GM23248 (cell line): ENCODE measurements at regions not wholly inside any gene's neighbourhood (a gene's known extent, or its start where the extent isn't known, plus 50 kb on each side); places are given as distances from the start of the nearest gene placed in this dataset.
A peak's percentile ranks its signal among the peaks of the same experiment; 100 is the strongest.

Experiments used
- DNase-seq: peaks from one replicate; pipeline ENCODE4 v3.0.0-alpha.2; 2015
- H2AFZ ChIP-seq: fragments of 200-600 bp; sonication (generic); 2 replicates; pipeline ENCODE4 v1.6.1; 2016; ENCODE audit warnings: antibody characterized with exemption
- H3F3A ChIP-seq: fragments of 200-600 bp; sonication (generic); 2 replicates; pipeline ENCODE4 v1.6.1; 2016; ENCODE audit warnings: mild to moderate bottlenecking, antibody characterized with exemption, mixed run types; ENCODE audit not compliant: insufficient read depth
- H3K27ac ChIP-seq: fragments of 200-600 bp; sonication (generic); 2 replicates; pipeline ENCODE4 v1.5.1; 2016; ENCODE audit warnings: mild to moderate bottlenecking
- H3K27me3 ChIP-seq: fragments of 200-600 bp; sonication (generic); replicated peaks from 2 replicates; pipeline ENCODE4 v1.6.1; 2016; ENCODE audit warnings: mild to moderate bottlenecking; ENCODE audit not compliant: insufficient read depth
- H3K36me3 ChIP-seq: fragments of 200-600 bp; sonication (generic); 2 replicates; pipeline ENCODE4 v1.6.1; 2016; ENCODE audit warnings: low read depth, mild to moderate bottlenecking
- H3K4me1 ChIP-seq: fragments of 200-600 bp; sonication (generic); 2 replicates; pipeline ENCODE4 v1.6.1; 2016; ENCODE audit warnings: mild to moderate bottlenecking; ENCODE audit not compliant: insufficient read depth
- H3K4me2 ChIP-seq: fragments of 200-600 bp; sonication (generic); one replicate; pipeline ENCODE4 v1.6.1; 2016; ENCODE audit warnings: mild to moderate bottlenecking; ENCODE audit not compliant: unreplicated experiment
- H3K4me3 ChIP-seq: fragments of 200-600 bp; sonication (generic); 2 replicates; pipeline ENCODE4 v1.5.1; 2016; ENCODE audit warnings: mild to moderate bottlenecking
- H3K79me2 ChIP-seq: fragments of 200-600 bp; sonication (generic); 2 replicates; pipeline ENCODE4 v1.6.1; 2016; ENCODE audit warnings: mild to moderate bottlenecking; ENCODE audit not compliant: insufficient read depth
- H3K9ac ChIP-seq: fragments of 200-600 bp; sonication (generic); 2 replicates; pipeline ENCODE4 v1.6.1; 2016; ENCODE audit warnings: mild to moderate bottlenecking
- H3K9me2 ChIP-seq: fragments of 200-600 bp; sonication (generic); 2 replicates; pipeline ENCODE4 v1.6.1; 2016; ENCODE audit warnings: mixed run types, mild to moderate bottlenecking, moderate library complexity; ENCODE audit not compliant: insufficient read depth
- H3K9me3 ChIP-seq: fragments of 200-600 bp; sonication (generic); one replicate; pipeline ENCODE4 v1.6.1; 2017; ENCODE audit warnings: low read depth
- H4K20me1 ChIP-seq: fragments of 200-600 bp; sonication (generic); 2 replicates; pipeline ENCODE4 v1.6.0; 2016; ENCODE audit not compliant: insufficient read depth
- EZH2 ChIP-seq: fragments of 200-600 bp; sonication (generic); IDR thresholded peaks from 2 replicates; pipeline ENCODE4 v1.6.1; 2018; ENCODE audit warnings: antibody characterized with exemption, mild to moderate bottlenecking; ENCODE audit not compliant: insufficient read depth, poor library complexity, severe bottlenecking
- EZH2phosphoT487 ChIP-seq: fragments of 200-600 bp; sonication (generic); IDR thresholded peaks from 2 replicates; pipeline ENCODE4 v1.6.1; 2018; ENCODE audit warnings: antibody characterized with exemption, moderate library complexity, mild to moderate bottlenecking, low read depth; ENCODE audit not compliant: insufficient read depth
- WGBS, 2 experiments: methylation state at CpG; one replicate each; pipeline ENCODE4 v1.1.6; 2015 to 2017; ENCODE audit warnings: low lambda C conversion rate in 2 of 2, low coverage in 1 of 2; ENCODE audit errors: missing lambda C conversion rate in 2 of 2; 5-methylcytosine and 5-hydroxymethylcytosine counted together
- in situ Hi-C: fragments of 300-500 bp; cut with MboI; formaldehyde crosslinking; loops from 2 replicates; pipeline ENCODE4 v1.15.0; 2020

GRCh38 chr2:142603759-142604158 is 273.7 kb upstream of the KYNU start:
- no peaks in the 10 kb centered on the region for H3K9me3 ChIP-seq
- H3K9ac ChIP-seq: no peak overlapping the region
- TF ChIP-seq EZH2phosphoT487: no peak
- TF ChIP-seq EZH2: no peak
- no peaks in the 10 kb centered on the region for H4K20me1 ChIP-seq
- no peaks in the 10 kb centered on the region for H3K4me1 ChIP-seq
- H3K27me3 ChIP-seq: no peaks in the 10 kb centered on the region
- H3K79me2 ChIP-seq: no peaks in the 10 kb centered on the region
- DNase-seq: peak; percentile 3
- H3F3A ChIP-seq: no peaks in the 10 kb centered on the region
- no peaks in the 10 kb centered on the region for H3K36me3 ChIP-seq
- H3K4me2 ChIP-seq: no peak overlapping the region
- in situ Hi-C loops: no loop called here
- H3K4me3 ChIP-seq: no peak overlapping the region
- H3K9me2 ChIP-seq: no peaks in the 10 kb centered on the region
- WGBS, 2 experiments: 2 to 4% methylated on average over 1 of the region's 1 CpG
- no peak overlapping the region for H2AFZ ChIP-seq
- no peak overlapping the region for H3K27ac ChIP-seq

- in situ Hi-C loops: no loop called here
- H3F3A ChIP-seq: no peaks in the 10 kb centered on the region
Observed at GRCh38 chr2:142602418-142602989, 275.0 kb upstream of the KYNU start.

GRCh38 chr2:142601794-142602193 is 275.7 kb upstream of the KYNU start:
- Histone ChIP-seq H3F3A (no peaks in the 10 kb centered on the region), H3K4me1 (no peaks in the 10 kb centered on the region), H3K4me2 (no peak overlapping the region), H3K36me3 (no peaks in the 10 kb centered on the region), H3K27me3 (no peaks in the 10 kb centered on the region), H3K9ac (no peak overlapping the region), H3K9me3 (no peaks in the 10 kb centered on the region), H3K9me2 (no peaks in the 10 kb centered on the region), H3K4me3 (no peak overlapping the region), H3K79me2 (no peaks in the 10 kb centered on the region), H2AFZ (no peak overlapping the region), H4K20me1 (no peaks in the 10 kb centered on the region), H3K27ac (no peak overlapping the region)
- in situ Hi-C loops: no loop called here
- 25 to 35% methylated on average over 7 of the region's 7 CpGs for WGBS, 2 experiments
- TF ChIP-seq EZH2phosphoT487: no peak
- TF ChIP-seq EZH2: no peak
- DNase-seq: no peak

More at GRCh38 chr2:142602418-142602989, 275.0 kb upstream of the KYNU start:
- Histone ChIP-seq H3K79me2 (no peaks in the 10 kb centered on the region), H3K9me2 (no peaks in the 10 kb centered on the region), H3K4me2 (no peak overlapping the region), H3K27ac (no peak overlapping the region), H3K4me3 (no peak overlapping the region), H2AFZ (no peak overlapping the region), H3K36me3 (no peaks in the 10 kb centered on the region), H3K4me1 (no peaks in the 10 kb centered on the region), H4K20me1 (no peaks in the 10 kb centered on the region), H3K27me3 (no peaks in the 10 kb centered on the region), H3K9ac (no peak overlapping the region), H3K9me3 (no peaks in the 10 kb centered on the region)
- TF ChIP-seq EZH2phosphoT487 (no peak), EZH2 (no peak)
- no peak for DNase-seq

GRCh38 chr2:142599504-142599903 is 278.0 kb upstream of the KYNU start:
- no peaks in the 10 kb centered on the region for H3K9me2 ChIP-seq
- in situ Hi-C loops: no loop called here
- no peak for TF ChIP-seq EZH2phosphoT487
- TF ChIP-seq EZH2: no peak
- no peak overlapping the region for H3K27ac ChIP-seq
- no peaks in the 10 kb centered on the region for H3K79me2 ChIP-seq
- no peaks in the 10 kb centered on the region for H4K20me1 ChIP-seq
- no peak overlapping the region for H3K4me3 ChIP-seq
- no peaks in the 10 kb centered on the region for H3K4me1 ChIP-seq
- no peak overlapping the region for H3K9ac ChIP-seq
- no peak for DNase-seq
- no peaks in the 10 kb centered on the region for H3K9me3 ChIP-seq
- H3F3A ChIP-seq: no peaks in the 10 kb centered on the region
- H3K27me3 ChIP-seq: no peaks in the 10 kb centered on the region
- H3K36me3 ChIP-seq: no peaks in the 10 kb centered on the region
- H2AFZ ChIP-seq: no peak overlapping the region
- H3K4me2 ChIP-seq: no peak overlapping the region

- DNase-seq: no peak
- no peak overlapping the region for H3K4me3 ChIP-seq
- H3K9ac ChIP-seq: no peak overlapping the region
- no peak overlapping the region for H2AFZ ChIP-seq
- no peaks in the 10 kb centered on the region for H3F3A ChIP-seq
- in situ Hi-C loops: no loop called here
- H3K4me1 ChIP-seq: no peaks in the 10 kb centered on the region
- no peaks in the 10 kb centered on the region for H3K27me3 ChIP-seq
- no peaks in the 10 kb centered on the region for H3K9me3 ChIP-seq
- no peaks in the 10 kb centered on the region for H3K36me3 ChIP-seq
- TF ChIP-seq EZH2phosphoT487 (no peak), EZH2 (no peak)
- no peaks in the 10 kb centered on the region for H4K20me1 ChIP-seq
- H3K9me2 ChIP-seq: no peaks in the 10 kb centered on the region
- no peak overlapping the region for H3K27ac ChIP-seq
- H3K4me2 ChIP-seq: no peak overlapping the region
- no peaks in the 10 kb centered on the region for H3K79me2 ChIP-seq
Observed at GRCh38 chr2:142598846-142599245, 278.6 kb upstream of the KYNU start.
